Gastroesophageal sphincter (tissue), 3 donors: ENCODE measurements at regions not wholly inside any gene's neighbourhood (a gene's known extent, or its start where the extent isn't known, plus 50 kb on each side); places are given as distances from the start of the nearest gene placed in this dataset.

Source experiments
- POLR2A ChIP-seq, 2 donors: fragments of 450-650 bp; IDR thresholded peaks; one replicate each; pipeline ENCODE4 v1.6.1; 2017; ENCODE audit warnings: antibody characterized with exemption in 2 of 2, mild to moderate bottlenecking in 2 of 2, moderate library complexity in 1 of 2
- TF ChIP-seq, protein P1 (sequence below), 4 experiments: fragments of 200-600 bp in 2 of 4; fragments of 450-650 bp in 2 of 4; sonication (generic) in 1 of 4; IDR thresholded peaks; one replicate each; pipeline ENCODE4 v1.5.1; 2017 to 2019; ENCODE audit warnings: antibody characterized with exemption in 4 of 4, mild to moderate bottlenecking in 2 of 4, moderate library complexity in 2 of 4

DNA sequence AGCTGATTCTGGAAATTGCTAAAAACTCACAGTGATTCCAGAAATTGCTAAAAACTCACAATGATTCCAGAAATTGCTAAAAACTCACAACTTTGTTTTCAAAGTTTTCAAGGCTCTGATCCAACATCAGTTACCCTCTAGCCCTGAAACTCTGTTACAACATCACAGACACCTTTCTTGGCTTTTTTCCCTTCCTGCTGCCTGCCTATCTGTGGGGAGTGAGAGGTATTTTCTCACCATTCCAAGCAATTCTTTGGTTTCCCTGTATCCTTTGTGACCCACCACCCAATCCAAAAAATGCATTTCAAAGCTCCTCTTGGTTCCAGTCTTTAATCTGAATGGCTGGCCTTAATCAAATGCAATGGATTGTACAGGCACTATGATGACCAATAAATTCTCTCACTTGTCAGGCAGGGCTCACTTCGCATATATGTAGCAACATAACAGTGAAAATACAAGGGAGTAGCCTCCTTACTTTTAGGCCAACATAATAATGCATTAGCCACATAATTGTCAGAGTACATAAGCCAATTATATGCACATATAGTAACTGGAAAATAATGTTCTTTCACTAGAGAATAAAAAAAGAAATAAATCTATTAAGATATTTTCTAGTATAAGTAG lies 1139.0 kb downstream of the ROBO2 start:
- no peak for TF ChIP-seq POLR2A (IDR thresholded peaks at IDR 0.05)
- TF ChIP-seq, protein P1, sequence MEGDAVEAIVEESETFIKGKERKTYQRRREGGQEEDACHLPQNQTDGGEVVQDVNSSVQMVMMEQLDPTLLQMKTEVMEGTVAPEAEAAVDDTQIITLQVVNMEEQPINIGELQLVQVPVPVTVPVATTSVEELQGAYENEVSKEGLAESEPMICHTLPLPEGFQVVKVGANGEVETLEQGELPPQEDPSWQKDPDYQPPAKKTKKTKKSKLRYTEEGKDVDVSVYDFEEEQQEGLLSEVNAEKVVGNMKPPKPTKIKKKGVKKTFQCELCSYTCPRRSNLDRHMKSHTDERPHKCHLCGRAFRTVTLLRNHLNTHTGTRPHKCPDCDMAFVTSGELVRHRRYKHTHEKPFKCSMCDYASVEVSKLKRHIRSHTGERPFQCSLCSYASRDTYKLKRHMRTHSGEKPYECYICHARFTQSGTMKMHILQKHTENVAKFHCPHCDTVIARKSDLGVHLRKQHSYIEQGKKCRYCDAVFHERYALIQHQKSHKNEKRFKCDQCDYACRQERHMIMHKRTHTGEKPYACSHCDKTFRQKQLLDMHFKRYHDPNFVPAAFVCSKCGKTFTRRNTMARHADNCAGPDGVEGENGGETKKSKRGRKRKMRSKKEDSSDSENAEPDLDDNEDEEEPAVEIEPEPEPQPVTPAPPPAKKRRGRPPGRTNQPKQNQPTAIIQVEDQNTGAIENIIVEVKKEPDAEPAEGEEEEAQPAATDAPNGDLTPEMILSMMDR (IDR thresholded peaks at IDR 0.05) = no peak
